HepG2 (cell line): ENCODE measurements at regions not wholly inside any gene's neighbourhood (a gene's known extent, or its start where the extent isn't known, plus 50 kb on each side); places are given as distances from the start of the nearest gene placed in this dataset.

Source experiments
- EP300 ChIP-seq, 3 experiments: sonication (generic) in 1 of 3; formaldehyde crosslinking in 1 of 3; IDR thresholded peaks; 2 replicates each; pipeline versions ENCODE4 v1.5.1 to v1.6.1; 2011 to 2020; ENCODE audit warnings: low read depth in 2 of 3, low read length in 2 of 3, borderline replicate concordance in 1 of 3, improper control_type of control experiment in 1 of 3, mild to moderate bottlenecking in 1 of 3, missing genetic modification reagents in 1 of 3, moderate library complexity in 1 of 3
- EZH2 ChIP-seq: conservative IDR thresholded peaks from 2 replicates; pipeline ENCODE4 v1.6.1; 2012; ENCODE audit warnings: mild to moderate bottlenecking, low read depth, low read length, moderate library complexity
- HDAC2 ChIP-seq: sonication (generic); formaldehyde crosslinking; IDR thresholded peaks from 2 replicates; pipeline ENCODE4 v1.4.0; 2020; ENCODE audit warnings: missing genetic modification reagents
- KLF16 ChIP-seq, 2 experiments: sonication (generic) in 1 of 2; formaldehyde crosslinking in 1 of 2; IDR thresholded peaks; 2 replicates each; pipeline versions ENCODE4 v1.6.1 to v1.8.0; 2016 to 2023; ENCODE audit warnings: missing genetic modification reagents in 2 of 2, missing compliant biosample characterization in 1 of 2
- SUZ12 ChIP-seq: fragments of 150-350 bp; IDR thresholded peaks from 2 replicates; pipeline ENCODE4 v1.6.1; 2014; ENCODE audit warnings: low read depth, low read length
- TARDBP ChIP-seq: sonication (generic); formaldehyde crosslinking; IDR thresholded peaks from 2 replicates; pipeline ENCODE4 v1.8.0; 2022; ENCODE audit warnings: mild to moderate bottlenecking, missing genetic modification reagents
- TF ChIP-seq, protein P1 (sequence below): sonication (generic); formaldehyde crosslinking; IDR thresholded peaks from 2 replicates; pipeline ENCODE4 v1.5.0; 2020; ENCODE audit warnings: mild to moderate bottlenecking, missing genetic modification reagents, moderate library complexity

DNA sequence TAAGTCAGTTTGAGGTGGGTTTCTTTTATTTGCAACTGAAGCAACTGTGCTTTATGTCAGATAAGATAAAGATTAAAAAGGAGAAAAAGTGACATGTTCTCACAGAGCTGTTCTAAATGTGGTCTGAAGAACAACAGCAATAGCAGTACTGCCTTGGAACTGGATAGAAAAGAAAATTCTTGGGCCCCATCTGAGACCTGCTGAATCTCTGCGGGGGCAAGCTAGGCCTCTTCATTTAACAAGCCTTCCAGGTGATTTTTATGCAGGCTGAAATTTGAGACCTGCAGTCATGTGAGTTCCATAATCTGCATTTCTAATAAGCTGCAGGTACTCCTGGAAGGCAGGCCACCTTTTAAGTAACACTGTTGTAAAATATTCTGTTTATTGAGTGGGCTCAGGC lies 91.4 kb upstream of the CTSC start:
- TF ChIP-seq KLF16 (CRISPR knock-in tag; IDR thresholded peaks at IDR 0.05) (no peak), TARDBP (no peak), EZH2 (no peak), HDAC2 (CRISPR knock-in tag) (no peak), SUZ12 (no peak), EP300 (IDR thresholded peaks at IDR 0.05; ENCODE audit: low read depth in 2 of 2, low read length in 2 of 2) (no peak), EP300 (CRISPR knock-in tag; IDR thresholded peaks at IDR 0.05; ENCODE audit: borderline replicate concordance) (no peak)
- TF ChIP-seq, protein P1, sequence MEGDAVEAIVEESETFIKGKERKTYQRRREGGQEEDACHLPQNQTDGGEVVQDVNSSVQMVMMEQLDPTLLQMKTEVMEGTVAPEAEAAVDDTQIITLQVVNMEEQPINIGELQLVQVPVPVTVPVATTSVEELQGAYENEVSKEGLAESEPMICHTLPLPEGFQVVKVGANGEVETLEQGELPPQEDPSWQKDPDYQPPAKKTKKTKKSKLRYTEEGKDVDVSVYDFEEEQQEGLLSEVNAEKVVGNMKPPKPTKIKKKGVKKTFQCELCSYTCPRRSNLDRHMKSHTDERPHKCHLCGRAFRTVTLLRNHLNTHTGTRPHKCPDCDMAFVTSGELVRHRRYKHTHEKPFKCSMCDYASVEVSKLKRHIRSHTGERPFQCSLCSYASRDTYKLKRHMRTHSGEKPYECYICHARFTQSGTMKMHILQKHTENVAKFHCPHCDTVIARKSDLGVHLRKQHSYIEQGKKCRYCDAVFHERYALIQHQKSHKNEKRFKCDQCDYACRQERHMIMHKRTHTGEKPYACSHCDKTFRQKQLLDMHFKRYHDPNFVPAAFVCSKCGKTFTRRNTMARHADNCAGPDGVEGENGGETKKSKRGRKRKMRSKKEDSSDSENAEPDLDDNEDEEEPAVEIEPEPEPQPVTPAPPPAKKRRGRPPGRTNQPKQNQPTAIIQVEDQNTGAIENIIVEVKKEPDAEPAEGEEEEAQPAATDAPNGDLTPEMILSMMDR (CRISPR knock-in tag), result no peak
